Stomach (tissue), 8 donors: ENCODE measurements at regions not wholly inside any gene's neighbourhood (a gene's known extent, or its start where the extent isn't known, plus 50 kb on each side); places are given as distances from the start of the nearest gene placed in this dataset.

ENCODE experiments used
- DNase-seq, 2 donors: peaks; one replicate each; pipeline versions ENCODE4 v3.0.0 to v3.0.0-alpha.2; 2013 to 2019
- H3K27ac ChIP-seq, 5 donors: fragments of 200-600 bp in 4 of 5; sonication (generic) in 4 of 5; one replicate each; pipeline ENCODE4 v1.5.1; 2013 to 2019; ENCODE audit warnings: mild to moderate bottlenecking in 1 of 5, moderate library complexity in 1 of 5
- H3K27me3 ChIP-seq, 3 donors: fragments of 200-600 bp; sonication (generic); one replicate each; pipeline ENCODE4 v1.5.1; 2017 to 2019; ENCODE audit warnings: mixed run types in 1 of 3
- H3K36me3 ChIP-seq, 4 donors: fragments of 200-600 bp; sonication (generic); 1 replicate in 3 of 4; 2 replicates in 1 of 4; pipeline ENCODE4 v1.5.1; 2016 to 2019
- H3K4me1 ChIP-seq, 4 donors: fragments of 200-600 bp; sonication (generic); one replicate each; pipeline ENCODE4 v1.5.1; 2016 to 2019
- H3K4me3 ChIP-seq, 4 donors: fragments of 200-600 bp; sonication (generic) in 3 of 4; one replicate each; pipeline ENCODE4 v1.5.1; 2016 to 2019; ENCODE audit warnings: mild to moderate bottlenecking in 1 of 4
- H3K9me3 ChIP-seq, 4 donors: fragments of 200-600 bp; sonication (generic); one replicate each; pipeline ENCODE4 v1.5.1; 2016 to 2019
- EP300 ChIP-seq: sonication (generic); formaldehyde crosslinking; IDR thresholded peaks from one replicate; pipeline ENCODE4 v1.6.1; 2017; ENCODE audit warnings: antibody characterized with exemption
- POLR2A ChIP-seq, 4 donors: fragments of 450-650 bp; IDR thresholded peaks; one replicate each; pipeline ENCODE4 v1.6.1; 2016; ENCODE audit warnings: antibody characterized with exemption in 4 of 4, control low read depth in 2 of 4, mild to moderate bottlenecking in 1 of 4, moderate library complexity in 1 of 4
- POLR2AphosphoS5 ChIP-seq, 3 donors: sonication (generic); formaldehyde crosslinking; IDR thresholded peaks; one replicate each; pipeline ENCODE4 v1.6.1; 2016; ENCODE audit warnings: antibody characterized with exemption in 3 of 3
- WGBS, 5 donors: extraction: QIAGEN DNeasy Blood & Tissue Kit in 3 of 5; methylation state at CpG; one replicate each; pipeline versions ENCODE4 v1.1.5 to v1.1.7; 2013 to 2018; 5-methylcytosine and 5-hydroxymethylcytosine counted together
- intact Hi-C: fragments of 100-400 bp; cut with DNase I; formaldehyde crosslinking; loops from one replicate; pipeline ENCODE4 v1.15.1; 2023; ENCODE audit warnings: low total_unique reads
- TF ChIP-seq, protein P1 (sequence below), 7 experiments: fragments of 450-650 bp in 4 of 7; fragments of 200-600 bp in 3 of 7; sonication (generic) in 3 of 7; IDR thresholded peaks; one replicate each; pipeline ENCODE4 v1.5.1; 2016 to 2019; ENCODE audit warnings: antibody characterized with exemption in 7 of 7, control low read depth in 2 of 7, mild to moderate bottlenecking in 1 of 7
- donor health status: healthy with polysubstance abuse.
- donor health status: Bipolar disorder and iron deficiency.
- donor health status: healthy.

DNA sequence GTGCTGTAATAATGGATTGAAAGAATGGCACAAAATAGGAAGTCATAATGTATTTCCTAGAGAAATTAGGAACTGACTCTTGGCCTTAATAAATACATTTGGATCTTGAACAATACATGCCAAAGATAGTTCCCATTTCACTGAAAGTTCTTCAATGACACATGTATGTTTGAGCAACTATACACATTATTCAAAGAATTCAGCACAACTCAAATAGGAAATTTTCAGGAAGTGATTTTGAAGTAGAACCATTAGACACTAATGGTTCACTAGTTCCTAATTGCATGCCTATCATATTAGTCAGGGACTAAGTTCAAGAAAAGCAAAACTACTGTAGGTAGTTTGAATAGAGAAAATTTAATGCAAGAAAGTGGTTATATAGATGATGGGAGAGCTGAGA is 404.7 kb downstream of the LMO4 start:
- Histone ChIP-seq H3K27ac (no peak overlapping the region), H3K4me3 (no peak overlapping the region), H3K9me3 (no peaks in the 10 kb centered on the region), H3K4me1 (no peaks in the 10 kb centered on the region), H3K36me3 (no peaks in the 10 kb centered on the region), H3K27me3 (no peaks in the 10 kb centered on the region)
- intact Hi-C loops: no loop called here
- TF ChIP-seq POLR2AphosphoS5 (IDR thresholded peaks at IDR 0.05) (no peak), EP300 (no peak), POLR2A (IDR thresholded peaks at IDR 0.05) (no peak)
- TF ChIP-seq, protein P1, sequence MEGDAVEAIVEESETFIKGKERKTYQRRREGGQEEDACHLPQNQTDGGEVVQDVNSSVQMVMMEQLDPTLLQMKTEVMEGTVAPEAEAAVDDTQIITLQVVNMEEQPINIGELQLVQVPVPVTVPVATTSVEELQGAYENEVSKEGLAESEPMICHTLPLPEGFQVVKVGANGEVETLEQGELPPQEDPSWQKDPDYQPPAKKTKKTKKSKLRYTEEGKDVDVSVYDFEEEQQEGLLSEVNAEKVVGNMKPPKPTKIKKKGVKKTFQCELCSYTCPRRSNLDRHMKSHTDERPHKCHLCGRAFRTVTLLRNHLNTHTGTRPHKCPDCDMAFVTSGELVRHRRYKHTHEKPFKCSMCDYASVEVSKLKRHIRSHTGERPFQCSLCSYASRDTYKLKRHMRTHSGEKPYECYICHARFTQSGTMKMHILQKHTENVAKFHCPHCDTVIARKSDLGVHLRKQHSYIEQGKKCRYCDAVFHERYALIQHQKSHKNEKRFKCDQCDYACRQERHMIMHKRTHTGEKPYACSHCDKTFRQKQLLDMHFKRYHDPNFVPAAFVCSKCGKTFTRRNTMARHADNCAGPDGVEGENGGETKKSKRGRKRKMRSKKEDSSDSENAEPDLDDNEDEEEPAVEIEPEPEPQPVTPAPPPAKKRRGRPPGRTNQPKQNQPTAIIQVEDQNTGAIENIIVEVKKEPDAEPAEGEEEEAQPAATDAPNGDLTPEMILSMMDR (IDR thresholded peaks at IDR 0.05): no peak
- DNase-seq: no peak

DNA sequence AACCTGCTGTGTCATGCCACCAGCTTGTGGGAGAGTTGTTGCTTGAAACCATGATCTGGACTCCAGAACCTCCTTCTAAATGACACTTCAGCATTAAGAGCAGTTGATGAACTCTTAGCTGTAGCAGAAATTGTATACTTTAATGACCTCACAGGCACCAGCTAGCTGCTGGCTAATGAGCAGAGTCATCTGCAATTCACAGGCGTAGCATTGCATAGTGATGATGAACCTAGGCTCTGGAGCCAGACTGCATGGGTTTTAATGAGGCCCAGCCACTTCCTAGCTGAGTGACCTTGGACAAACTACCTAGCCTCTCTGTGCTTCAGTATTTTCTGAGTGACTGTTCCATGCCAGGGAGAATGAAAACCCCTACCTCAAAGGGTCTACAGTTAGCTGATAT is 407.1 kb downstream of the LMO4 start:
- Histone ChIP-seq H3K4me3 (no peak overlapping the region), H3K27ac (peak overlapping the region in 1 of 5 donors; percentile 33), H3K27me3 (no peaks in the 10 kb centered on the region), H3K36me3 (no peaks in the 10 kb centered on the region), H3K4me1 (no peaks in the 10 kb centered on the region), H3K9me3 (no peaks in the 10 kb centered on the region)
- intact Hi-C loops: no loop called here
- no peak for DNase-seq
- TF ChIP-seq POLR2A (IDR thresholded peaks at IDR 0.05) (no peak), EP300 (no peak), POLR2AphosphoS5 (IDR thresholded peaks at IDR 0.05) (no peak)
- TF ChIP-seq, protein P1 (IDR thresholded peaks at IDR 0.05): no peak
- 82 to 97% (median 96%) methylated on average over 1 of the region's 1 CpG for WGBS, 5 donors

DNA sequence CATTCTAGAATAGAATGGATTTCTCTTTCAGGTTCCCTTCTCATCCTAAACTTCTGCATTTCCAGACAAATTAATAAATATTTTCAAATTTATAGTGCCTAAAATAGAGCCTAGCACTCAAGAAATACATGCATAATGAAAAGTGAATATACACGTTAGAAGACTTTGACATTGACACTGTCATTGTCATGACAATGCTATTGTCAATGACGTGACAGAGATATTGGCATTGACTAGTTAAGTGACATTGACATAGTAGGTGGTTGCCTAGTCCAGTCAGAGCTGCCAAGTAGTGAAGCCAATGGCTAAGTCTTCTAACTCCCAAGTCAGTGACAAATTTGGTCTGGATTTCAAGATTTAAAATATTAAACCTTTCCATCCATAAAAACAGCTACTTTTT is 410.5 kb downstream of the LMO4 start:
- H3K36me3 ChIP-seq: no peaks in the 10 kb centered on the region
- TF ChIP-seq POLR2AphosphoS5 (IDR thresholded peaks at IDR 0.05) (no peak), EP300 (no peak), POLR2A (IDR thresholded peaks at IDR 0.05) (no peak)
- TF ChIP-seq, protein P1 (IDR thresholded peaks at IDR 0.05): no peak
- no peak overlapping the region for H3K4me3 ChIP-seq
- 84 to 93% (median 91%) methylated on average over 2 of the region's 2 CpGs for WGBS, 5 donors
- intact Hi-C loops: no loop called here
- H3K27me3 ChIP-seq: no peaks in the 10 kb centered on the region
- no peaks in the 10 kb centered on the region for H3K4me1 ChIP-seq
- H3K9me3 ChIP-seq: no peaks in the 10 kb centered on the region
- no peak for DNase-seq
- no peak overlapping the region for H3K27ac ChIP-seq

DNA sequence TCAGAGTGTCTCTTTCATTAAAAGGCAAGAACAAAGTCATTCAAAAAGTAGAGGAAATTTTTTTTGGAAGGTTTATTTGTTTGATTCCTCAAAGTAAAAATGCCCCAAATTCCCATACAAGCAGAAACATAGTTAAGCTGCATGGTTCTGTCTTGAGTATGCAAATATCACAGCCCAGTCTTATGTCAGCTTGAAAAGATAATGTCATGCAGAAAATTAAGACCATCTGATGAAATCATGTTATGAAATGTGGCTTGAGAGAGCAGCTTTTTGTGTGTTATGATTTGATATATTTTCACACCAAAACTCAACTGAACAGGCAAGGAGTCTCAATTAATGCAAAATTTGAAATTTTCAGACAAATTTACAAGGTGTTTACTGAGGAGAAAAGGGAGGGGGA is 411.0 kb downstream of the LMO4 start:
- intact Hi-C loops: no loop called here

More for the DNA sequence above, 411.0 kb downstream of the LMO4 start:
- Histone ChIP-seq H3K4me1 (no peaks in the 10 kb centered on the region), H3K4me3 (no peak overlapping the region), H3K27me3 (no peaks in the 10 kb centered on the region), H3K27ac (no peak overlapping the region), H3K36me3 (no peaks in the 10 kb centered on the region), H3K9me3 (no peaks in the 10 kb centered on the region)
- no peak for TF ChIP-seq POLR2A (IDR thresholded peaks at IDR 0.05)
- no peak for TF ChIP-seq POLR2AphosphoS5 (IDR thresholded peaks at IDR 0.05)
- TF ChIP-seq EP300: no peak
- TF ChIP-seq, protein P1 (IDR thresholded peaks at IDR 0.05): no peak
- no peak for DNase-seq
